ENCODE measurements at regions not wholly inside any gene's neighbourhood (a gene's known extent, or its start where the extent isn't known, plus 50 kb on each side); places are given as distances from the start of the nearest gene placed in this dataset.
"Not testable (repeated sequence)": the region's sequence is repeated elsewhere in the genome, so short reads cannot be mapped to it uniquely, and the experiment has no call there.

- Histone ChIP-seq H3K36me3 (no peaks in the 10 kb centered on the region), H3K4me1 (no peaks in the 10 kb centered on the region), H3K4me3 (no peak overlapping the region), H3K9me3 (replicated peaks) (no peaks in the 10 kb centered on the region), H3K27ac (no peak overlapping the region), H3K27me3 (no peaks in the 10 kb centered on the region)
- no peak for DNase-seq
These were observed 291.9 kb upstream of the FTMT start for GRCh38 chr5:121559832-121560231.

GRCh38 chr5:121572061-121572460 is 279.6 kb upstream of the FTMT start:
- DNase-seq, result no peak
- Histone ChIP-seq H3K4me1 (no peaks in the 10 kb centered on the region), H3K27me3 (no peaks in the 10 kb centered on the region), H3K9me3 (replicated peaks) (no peaks in the 10 kb centered on the region), H3K36me3 (no peaks in the 10 kb centered on the region), H3K4me3 (no peak overlapping the region), H3K27ac (no peak overlapping the region)

GRCh38 chr5:121573721-121574382 is 277.8 kb upstream of the FTMT start:
- no peak for DNase-seq
- Histone ChIP-seq H3K27ac (no peak overlapping the region), H3K4me3 (no peak overlapping the region), H3K27me3 (no peaks in the 10 kb centered on the region), H3K4me1 (no peaks in the 10 kb centered on the region), H3K9me3 (replicated peaks) (no peaks in the 10 kb centered on the region), H3K36me3 (no peaks in the 10 kb centered on the region)

GRCh38 chr5:121581588-121581987 is 270.1 kb upstream of the FTMT start:
- DNase-seq, result no peak
- no peak overlapping the region for H3K27ac ChIP-seq
- H3K27me3 ChIP-seq, result no peaks in the 10 kb centered on the region
- no peaks in the 10 kb centered on the region for H3K36me3 ChIP-seq
- H3K4me1 ChIP-seq, result no peaks in the 10 kb centered on the region
- no peaks in the 10 kb centered on the region for H3K9me3 ChIP-seq (replicated peaks)
- no peak overlapping the region for H3K4me3 ChIP-seq

- Histone ChIP-seq H3K4me3 (no peak overlapping the region), H3K36me3 (no peaks in the 10 kb centered on the region), H3K9me3 (replicated peaks) (no peaks in the 10 kb centered on the region), H3K27me3 (no peaks in the 10 kb centered on the region), H3K27ac (no peak overlapping the region), H3K4me1 (no peaks in the 10 kb centered on the region)
- no peak for DNase-seq
These were observed 254.8 kb upstream of the FTMT start for GRCh38 chr5:121596882-121597281.

- no peak for DNase-seq
- H3K27me3 ChIP-seq, result no peaks in the 10 kb centered on the region
- no peaks in the 10 kb centered on the region for H3K9me3 ChIP-seq (replicated peaks)
- H3K27ac ChIP-seq, result no peak overlapping the region
- H3K4me3 ChIP-seq, result no peak overlapping the region
- H3K36me3 ChIP-seq, result no peaks in the 10 kb centered on the region
- H3K4me1 ChIP-seq, result no peaks in the 10 kb centered on the region
These were observed 242.9 kb upstream of the FTMT start for GRCh38 chr5:121608826-121609225.

GRCh38 chr5:121624035-121624434 is 227.6 kb upstream of the FTMT start:
- Histone ChIP-seq H3K36me3 (no peaks in the 10 kb centered on the region), H3K4me3 (no peak overlapping the region), H3K27ac (no peak overlapping the region), H3K9me3 (replicated peaks) (no peaks in the 10 kb centered on the region), H3K27me3 (no peaks in the 10 kb centered on the region), H3K4me1 (no peaks in the 10 kb centered on the region)
- DNase-seq, result no peak

GRCh38 chr5:121628783-121629182 is 222.9 kb upstream of the FTMT start:
- 0 out of 2 replicates have a peak, but pooled peaks cover 7% of the 10 kb centered on the region for H3K27me3 ChIP-seq
- H3K4me3 ChIP-seq, result no peak overlapping the region
- H3K27ac ChIP-seq, result no peak overlapping the region
- DNase-seq, result no peak
- H3K4me1 ChIP-seq, result no peaks in the 10 kb centered on the region
- no peaks in the 10 kb centered on the region for H3K9me3 ChIP-seq (replicated peaks)
- H3K36me3 ChIP-seq, result no peaks in the 10 kb centered on the region

- H3K4me1 ChIP-seq, result no peaks in the 10 kb centered on the region
- 0 out of 2 replicates have a peak, but pooled peaks cover 9% of the 10 kb centered on the region for H3K27me3 ChIP-seq
- H3K9me3 ChIP-seq (replicated peaks), result no peaks in the 10 kb centered on the region
- H3K4me3 ChIP-seq, result no peak overlapping the region
- no peak overlapping the region for H3K27ac ChIP-seq
- peak in 1 of 2 experiments; percentile 7 for DNase-seq
- H3K36me3 ChIP-seq, result no peaks in the 10 kb centered on the region
These were observed 221.3 kb upstream of the FTMT start for GRCh38 chr5:121630402-121630801.

GRCh38 chr5:121634946-121635345 is 216.7 kb upstream of the FTMT start:
- Histone ChIP-seq H3K4me3 (no peak overlapping the region), H3K4me1 (no peaks in the 10 kb centered on the region), H3K36me3 (no peaks in the 10 kb centered on the region), H3K27me3 (peaks cover 12% of the 10 kb centered on the region; the same call in 1 of the 2 replicates), H3K27ac (no peak overlapping the region), H3K9me3 (replicated peaks) (no peaks in the 10 kb centered on the region)
- no peak for DNase-seq

GRCh38 chr5:121638126-121638525 is 213.6 kb upstream of the FTMT start:
- peaks cover 9% of the 10 kb centered on the region; the same call in 1 of the 2 replicates for H3K27me3 ChIP-seq
- DNase-seq, result no peak
- no peak overlapping the region for H3K4me3 ChIP-seq
- no peaks in the 10 kb centered on the region for H3K36me3 ChIP-seq
- no peaks in the 10 kb centered on the region for H3K4me1 ChIP-seq
- no peak overlapping the region for H3K27ac ChIP-seq
- no peaks in the 10 kb centered on the region for H3K9me3 ChIP-seq (replicated peaks)

- Histone ChIP-seq H3K27ac (no peak overlapping the region), H3K36me3 (no peaks in the 10 kb centered on the region), H3K9me3 (replicated peaks) (no peaks in the 10 kb centered on the region), H3K27me3 (peaks cover 3% of the 10 kb centered on the region; the same call in 1 of the 2 replicates), H3K4me1 (no peaks in the 10 kb centered on the region), H3K4me3 (no peak overlapping the region)
- DNase-seq, result no peak
These were observed 211.4 kb upstream of the FTMT start for GRCh38 chr5:121640298-121640697.

GRCh38 chr5:121658221-121658620 is 193.5 kb upstream of the FTMT start:
- H3K36me3 ChIP-seq, result no peaks in the 10 kb centered on the region
- no peaks in the 10 kb centered on the region for H3K4me1 ChIP-seq
- H3K9me3 ChIP-seq (replicated peaks), result no peaks in the 10 kb centered on the region
- no peak overlapping the region for H3K4me3 ChIP-seq
- no peak overlapping the region for H3K27ac ChIP-seq
- DNase-seq, result no peak
- no peaks in the 10 kb centered on the region for H3K27me3 ChIP-seq

- DNase-seq, result no peak
These were observed 191.5 kb upstream of the FTMT start for GRCh38 chr5:121660142-121660541.

GRCh38 chr5:121665542-121665941 is 186.1 kb upstream of the FTMT start:
- H3K27ac ChIP-seq; H3K4me3 ChIP-seq; H3K9me3 ChIP-seq (replicated peaks); H3K27me3 ChIP-seq; DNase-seq; H3K4me1 ChIP-seq; H3K36me3 ChIP-seq: not testable (repeated sequence)

More at GRCh38 chr5:121660142-121660541, 191.5 kb upstream of the FTMT start:
- H3K27me3 ChIP-seq, result no peaks in the 10 kb centered on the region
- H3K9me3 ChIP-seq (replicated peaks), result no peaks in the 10 kb centered on the region
- no peak overlapping the region for H3K27ac ChIP-seq
- H3K4me1 ChIP-seq, result no peaks in the 10 kb centered on the region
- H3K36me3 ChIP-seq, result no peaks in the 10 kb centered on the region
- no peak overlapping the region for H3K4me3 ChIP-seq

- Histone ChIP-seq H3K4me1 (no peaks in the 10 kb centered on the region), H3K9me3 (replicated peaks) (no peaks in the 10 kb centered on the region), H3K36me3 (no peaks in the 10 kb centered on the region), H3K4me3 (no peak overlapping the region), H3K27ac (no peak overlapping the region), H3K27me3 (no peaks in the 10 kb centered on the region)
- no peak for DNase-seq
These were observed 184.4 kb upstream of the FTMT start for GRCh38 chr5:121667292-121667691.

Measured in SJCRH30 (cell line).